GM13977 (cell line): ENCODE measurements at regions not wholly inside any gene's neighbourhood (a gene's known extent, or its start where the extent isn't known, plus 50 kb on each side); places are given as distances from the start of the nearest gene placed in this dataset.

ENCODE experiments used
- DNase-seq: peaks from one replicate; pipeline ENCODE4 v3.0.0; 2012; ENCODE audit warnings: low spot score
- CTCF ChIP-seq: IDR thresholded peaks from 2 replicates; pipeline ENCODE4 v1.5.1; 2012; ENCODE audit warnings: mild to moderate bottlenecking, control low read depth; ENCODE audit not compliant: insufficient read depth; ENCODE audit errors: extremely low read depth, missing control alignments
- in situ Hi-C: fragments of 300-500 bp; cut with MboI; formaldehyde crosslinking; loops from one replicate; pipeline ENCODE4 v1.12.0; 2022; ENCODE audit warnings: low sequenced_read_pairs, low pct_unique_long_range_greater_than_20kb, mixed read lengths, inconsistent platforms; ENCODE audit not compliant: unreplicated experiment

GRCh38 chr18:29821544-29821943 lies 1221.0 kb downstream of the DSC3 start:
- in situ Hi-C loops: no loop called here
- TF ChIP-seq CTCF: no peak
- no peak for DNase-seq

- in situ Hi-C loops: no loop called here
- no peak for DNase-seq
- no peak for TF ChIP-seq CTCF
Measured at GRCh38 chr18:29811519-29811918, 1231.0 kb downstream of the DSC3 start.

GRCh38 chr18:29780816-29781215 lies 1261.7 kb downstream of the DSC3 start:
- in situ Hi-C loops: no loop called here
- no peak for DNase-seq
- no peak for TF ChIP-seq CTCF

- in situ Hi-C loops: no loop called here
- DNase-seq: no peak
- no peak for TF ChIP-seq CTCF
Measured at GRCh38 chr18:29779096-29779495, 1263.4 kb downstream of the DSC3 start.

- in situ Hi-C loops: no loop called here
- DNase-seq: no peak
- no peak for TF ChIP-seq CTCF
Measured at GRCh38 chr18:29753379-29753778, 1289.2 kb downstream of the DSC3 start.

- no peak for TF ChIP-seq CTCF
- in situ Hi-C loops: no loop called here
- no peak for DNase-seq
Measured at GRCh38 chr18:29749704-29750103, 1292.8 kb downstream of the DSC3 start.

GRCh38 chr18:29741461-29741860 lies 1301.1 kb downstream of the DSC3 start:
- no peak for TF ChIP-seq CTCF
- no peak for DNase-seq
- in situ Hi-C loops: no loop called here
